Lower lobe of right lung (tissue), 2 donors: ENCODE measurements at regions not wholly inside any gene's neighbourhood (a gene's known extent, or its start where the extent isn't known, plus 50 kb on each side); places are given as distances from the start of the nearest gene placed in this dataset.

Experiments
- ATAC-seq, 2 donors: fragments of 200-7000 bp; cut with Tn5 transposase; one replicate each; pipeline ENCODE4 v1.9.1; 2020 to 2022; ENCODE audit warnings: mild to moderate bottlenecking in 2 of 2, moderate library complexity in 2 of 2
- DNase-seq: peaks from one replicate; pipeline ENCODE4 v3.0.0-alpha.2; 2020
- H3K27ac ChIP-seq: fragments of 200-600 bp; one replicate; pipeline ENCODE4 v1.8.0; 2022
- H3K27me3 ChIP-seq: fragments of 200-600 bp; one replicate; pipeline ENCODE4 v1.8.0; 2022; ENCODE audit warnings: low read depth
- H3K36me3 ChIP-seq: fragments of 200-600 bp; one replicate; pipeline ENCODE4 v1.8.0; 2022; ENCODE audit warnings: mild to moderate bottlenecking
- H3K4me1 ChIP-seq: fragments of 200-600 bp; one replicate; pipeline ENCODE4 v1.8.0; 2022
- H3K4me3 ChIP-seq: fragments of 200-600 bp; one replicate; pipeline ENCODE4 v1.8.0; 2022; ENCODE audit warnings: mild to moderate bottlenecking
- H3K9me3 ChIP-seq: fragments of 200-600 bp; one replicate; pipeline ENCODE4 v1.8.0; 2022
- CTCF ChIP-seq: fragments of 200-600 bp; IDR thresholded peaks from one replicate; pipeline ENCODE4 v1.8.0; 2022; ENCODE audit warnings: antibody characterized with exemption, mild to moderate bottlenecking
- intact Hi-C: fragments of 100-400 bp; cut with DNase I; formaldehyde crosslinking; loops from one replicate; pipeline ENCODE4 v1.11.0; 2022
- donor health status: DM: no; HTN: yes; CAD: no; lungs with severe emphysema.

- Histone ChIP-seq H3K4me3 (no peak overlapping the region), H3K36me3 (no peaks in the 10 kb centered on the region), H3K4me1 (no peaks in the 10 kb centered on the region), H3K9me3 (no peaks in the 10 kb centered on the region), H3K27ac (no peak overlapping the region), H3K27me3 (no peaks in the 10 kb centered on the region)
- TF ChIP-seq CTCF = no peak
- DNase-seq (no peak), ATAC-seq (no peak)
- intact Hi-C loops = no loop called here
Observed at GRCh38 chr4:31411565-31411964, 691.4 kb downstream of the PCDH7 start.

- ATAC-seq (no peak), DNase-seq (no peak)
- H3K36me3 ChIP-seq = no peaks in the 10 kb centered on the region
- H3K4me3 ChIP-seq = no peak overlapping the region
- no peaks in the 10 kb centered on the region for H3K27me3 ChIP-seq
- no peaks in the 10 kb centered on the region for H3K9me3 ChIP-seq
- no peak overlapping the region for H3K27ac ChIP-seq
- intact Hi-C loops = no loop called here
- no peaks in the 10 kb centered on the region for H3K4me1 ChIP-seq
- no peak for TF ChIP-seq CTCF
Observed at GRCh38 chr4:31415629-31416028, 695.5 kb downstream of the PCDH7 start.

- Histone ChIP-seq H3K27me3 (no peaks in the 10 kb centered on the region), H3K27ac (no peak overlapping the region), H3K36me3 (no peaks in the 10 kb centered on the region), H3K4me1 (no peaks in the 10 kb centered on the region), H3K9me3 (no peaks in the 10 kb centered on the region), H3K4me3 (no peak overlapping the region)
- ATAC-seq (no peak), DNase-seq (no peak)
- TF ChIP-seq CTCF = no peak
- intact Hi-C loops = no loop called here
Observed at GRCh38 chr4:31416498-31416897, 696.3 kb downstream of the PCDH7 start.

GRCh38 chr4:31417040-31417439 is 696.9 kb downstream of the PCDH7 start:
- Histone ChIP-seq H3K27me3 (no peaks in the 10 kb centered on the region), H3K4me3 (no peak overlapping the region), H3K27ac (no peak overlapping the region), H3K36me3 (no peaks in the 10 kb centered on the region), H3K4me1 (no peaks in the 10 kb centered on the region), H3K9me3 (no peaks in the 10 kb centered on the region)
- TF ChIP-seq CTCF = no peak
- ATAC-seq = no peak
- intact Hi-C loops = no loop called here
- no peak for DNase-seq

GRCh38 chr4:31422006-31422405 is 701.8 kb downstream of the PCDH7 start:
- intact Hi-C loops = no loop called here
- no peak overlapping the region for H3K27ac ChIP-seq
- no peak overlapping the region for H3K4me3 ChIP-seq
- no peak for TF ChIP-seq CTCF
- no peaks in the 10 kb centered on the region for H3K4me1 ChIP-seq
- no peaks in the 10 kb centered on the region for H3K36me3 ChIP-seq
- H3K27me3 ChIP-seq = no peaks in the 10 kb centered on the region
- no peaks in the 10 kb centered on the region for H3K9me3 ChIP-seq
- no peak for DNase-seq
- ATAC-seq = no peak

GRCh38 chr4:31427691-31428090 is 707.5 kb downstream of the PCDH7 start:
- Histone ChIP-seq H3K36me3 (no peaks in the 10 kb centered on the region), H3K9me3 (no peaks in the 10 kb centered on the region), H3K4me3 (no peak overlapping the region), H3K27me3 (no peaks in the 10 kb centered on the region), H3K4me1 (no peaks in the 10 kb centered on the region), H3K27ac (no peak overlapping the region)
- DNase-seq = no peak
- no peak for ATAC-seq
- intact Hi-C loops = no loop called here
- TF ChIP-seq CTCF = no peak
